Naive thymus-derived CD4-positive, alpha-beta T cell (primary cell): ENCODE measurements at regions not wholly inside any gene's neighbourhood (a gene's known extent, or its start where the extent isn't known, plus 50 kb on each side); places are given as distances from the start of the nearest gene placed in this dataset.

Experiments used
- ATAC-seq: fragments of 150-1000 bp; cut with Tn5 transposase; 2 replicates; pipeline ENCODE4 v1.10.0; 2021; ENCODE audit warnings: mild to moderate bottlenecking, moderate library complexity
- CTCF ChIA-PET: fragments of 350-600 bp; sonication (Branson Sonifier 250); formaldehyde crosslinking; loops from one replicate; lab custom pipeline; 2021; ENCODE audit warnings: antibody characterized with exemption; lab: Charles Lee
- POLR2A ChIA-PET: fragments of 350-600 bp; sonication (Branson Sonifier 250); formaldehyde crosslinking; loops from one replicate; lab custom pipeline; 2021; ENCODE audit warnings: antibody characterized with exemption, inconsistent platforms; lab: Charles Lee
- DNase-seq, 9 donors: peaks; one replicate each; pipeline versions ENCODE4 v3.0.0 to v3.0.0-alpha.2; 2020 to 2022; ENCODE audit warnings: mixed read lengths in 1 of 9
- H3K27ac ChIP-seq: one replicate; pipeline ENCODE4 v1.7.0; 2013; ENCODE audit warnings: mild to moderate bottlenecking, low read depth, low read length, moderate library complexity
- H3K27me3 ChIP-seq, 2 donors: one replicate each; pipeline ENCODE4 v1.7.0; 2013; ENCODE audit warnings: low read length in 2 of 2, mild to moderate bottlenecking in 2 of 2, moderate library complexity in 2 of 2; ENCODE audit not compliant: control insufficient read depth in 2 of 2, insufficient read depth in 2 of 2
- H3K36me3 ChIP-seq, 3 experiments: 1 replicate in 2 of 3; 2 replicates in 1 of 3; pipeline ENCODE4 v1.7.0; 2013; ENCODE audit warnings: low read length in 3 of 3, mild to moderate bottlenecking in 3 of 3, moderate library complexity in 1 of 3; ENCODE audit not compliant: insufficient read depth in 3 of 3, control insufficient read depth in 2 of 3
- H3K4me1 ChIP-seq, 2 donors: one replicate each; pipeline ENCODE4 v1.7.0; 2013; ENCODE audit warnings: low read length in 2 of 2, mild to moderate bottlenecking in 2 of 2, moderate library complexity in 1 of 2; ENCODE audit not compliant: control insufficient read depth in 2 of 2, insufficient read depth in 2 of 2
- H3K4me3 ChIP-seq: 2 replicates; pipeline ENCODE4 v1.7.0; 2013; ENCODE audit warnings: mild to moderate bottlenecking, low read length
- H3K9me3 ChIP-seq, 3 experiments: 1 replicate in 2 of 3; 2 replicates in 1 of 3; pipeline ENCODE4 v1.7.0; 2013; ENCODE audit warnings: low read length in 3 of 3; ENCODE audit not compliant: control insufficient read depth in 2 of 3
- H3K27ac Mint-ChIP-seq, 9 donors: one replicate each; pipeline ENCODE4 v1.8.0; 2020 to 2022; ENCODE audit warnings: mixed read lengths in 9 of 9, mild to moderate bottlenecking in 8 of 9, moderate library complexity in 5 of 9, inconsistent platforms in 2 of 9
- H3K27me3 Mint-ChIP-seq, 5 donors: one replicate each; pipeline ENCODE4 v1.8.0; 2021 to 2022; ENCODE audit warnings: mixed read lengths in 5 of 5, mild to moderate bottlenecking in 1 of 5
- H3K36me3 Mint-ChIP-seq, 5 donors: one replicate each; pipeline ENCODE4 v1.8.0; 2020 to 2022; ENCODE audit warnings: mixed read lengths in 5 of 5, mild to moderate bottlenecking in 3 of 5, inconsistent platforms in 1 of 5
- H3K4me1 Mint-ChIP-seq, 7 donors: one replicate each; pipeline ENCODE4 v1.8.0; 2020 to 2022; ENCODE audit warnings: mixed read lengths in 7 of 7, mild to moderate bottlenecking in 3 of 7, inconsistent platforms in 1 of 7
- H3K4me3 Mint-ChIP-seq, 10 donors: one replicate each; pipeline ENCODE4 v1.8.0; 2020 to 2022; ENCODE audit warnings: mild to moderate bottlenecking in 10 of 10, mixed read lengths in 10 of 10, moderate library complexity in 6 of 10, inconsistent platforms in 2 of 10
- H3K9me3 Mint-ChIP-seq, 11 donors: one replicate each; pipeline ENCODE4 v1.8.0; 2020 to 2022; ENCODE audit warnings: mixed read lengths in 11 of 11, mild to moderate bottlenecking in 4 of 11, inconsistent platforms in 1 of 11, moderate library complexity in 1 of 11
- intact Hi-C, 2 donors: fragments of 100-400 bp; cut with micrococcal nuclease; formaldehyde crosslinking; loops; one replicate each; pipeline ENCODE4 v1.15.1; 2023

DNA sequence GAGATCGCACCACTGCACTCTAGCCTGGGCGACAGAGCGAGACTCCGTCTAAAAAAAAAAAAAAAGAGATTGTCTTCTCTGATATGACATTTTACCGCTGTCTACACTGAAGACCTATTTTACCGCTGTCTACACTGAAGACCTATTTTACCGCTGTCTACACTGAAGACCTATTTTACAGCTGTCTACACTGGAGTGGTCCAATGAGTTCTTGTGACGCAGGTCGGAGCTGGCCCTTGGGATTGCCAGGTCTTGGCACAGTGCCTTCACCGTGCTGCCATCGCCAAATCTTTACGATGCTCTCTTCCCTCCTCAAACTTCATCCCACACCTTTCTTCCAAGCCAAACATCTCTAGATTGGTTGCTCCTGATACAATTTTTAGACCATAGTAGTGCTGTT, 183.1 kb upstream of the FAT1 start:
- no peaks in the 10 kb centered on the region for H3K4me1 Mint-ChIP-seq
- no peak for ATAC-seq
- POLR2A ChIA-PET, result no interaction called here

DNA sequence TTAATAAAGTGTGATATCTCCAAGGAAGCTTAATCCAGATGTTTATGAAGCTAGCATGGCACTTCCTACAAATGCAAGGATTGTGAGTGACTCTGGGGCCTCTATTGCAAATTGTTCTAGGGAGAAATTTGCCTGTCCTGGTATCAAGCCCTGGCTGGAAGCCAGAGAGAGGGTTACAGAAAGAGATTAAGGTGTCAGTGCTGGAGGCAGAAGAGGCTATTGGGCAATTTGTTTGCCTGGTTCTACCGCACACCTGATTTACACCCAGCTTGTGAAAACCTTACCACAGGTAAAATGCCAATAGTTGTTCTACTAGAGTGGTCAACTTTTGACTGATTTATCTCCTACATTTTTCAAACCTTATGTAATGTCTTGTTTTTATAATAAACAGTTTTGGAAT, 186.7 kb upstream of the FAT1 start:
- intact Hi-C loops, result no loop called here
- Histone ChIP-seq H3K4me1 (no peaks in the 10 kb centered on the region), H3K9me3 (no peaks in the 10 kb centered on the region), H3K27ac (no peak overlapping the region), H3K36me3 (no peaks in the 10 kb centered on the region), H3K4me3 (no peak overlapping the region), H3K27me3 (no peaks in the 10 kb centered on the region)
- DNase-seq (no peak), ATAC-seq (no peak)
- Mint-ChIP-seq H3K4me3 (no peak overlapping the region), H3K27ac (no peak overlapping the region), H3K27me3 (no peaks in the 10 kb centered on the region), H3K4me1 (no peaks in the 10 kb centered on the region), H3K36me3 (no peaks in the 10 kb centered on the region), H3K9me3 (peaks cover 6 to 11% (median 9%) of the 10 kb centered on the region in 11 donors)
- ChIA-PET POLR2A (no interaction called here), CTCF (no interaction called here)

More for the DNA sequence above, 183.1 kb upstream of the FAT1 start:
- no peak overlapping the region for H3K4me3 ChIP-seq
- DNase-seq, result no peak
- Mint-ChIP-seq H3K27me3 (no peaks in the 10 kb centered on the region), H3K9me3 (peaks cover 5 to 10% (median 7%) of the 10 kb centered on the region in 11 donors), H3K36me3 (no peaks in the 10 kb centered on the region), H3K27ac (no peak overlapping the region), H3K4me3 (no peak overlapping the region)
- intact Hi-C loops, result no loop called here
- H3K27me3 ChIP-seq, result no peaks in the 10 kb centered on the region
- no peak overlapping the region for H3K27ac ChIP-seq
- H3K9me3 ChIP-seq, result no peaks in the 10 kb centered on the region
- CTCF ChIA-PET, result no interaction called here
- H3K36me3 ChIP-seq, result no peaks in the 10 kb centered on the region
- H3K4me1 ChIP-seq, result no peaks in the 10 kb centered on the region

DNA sequence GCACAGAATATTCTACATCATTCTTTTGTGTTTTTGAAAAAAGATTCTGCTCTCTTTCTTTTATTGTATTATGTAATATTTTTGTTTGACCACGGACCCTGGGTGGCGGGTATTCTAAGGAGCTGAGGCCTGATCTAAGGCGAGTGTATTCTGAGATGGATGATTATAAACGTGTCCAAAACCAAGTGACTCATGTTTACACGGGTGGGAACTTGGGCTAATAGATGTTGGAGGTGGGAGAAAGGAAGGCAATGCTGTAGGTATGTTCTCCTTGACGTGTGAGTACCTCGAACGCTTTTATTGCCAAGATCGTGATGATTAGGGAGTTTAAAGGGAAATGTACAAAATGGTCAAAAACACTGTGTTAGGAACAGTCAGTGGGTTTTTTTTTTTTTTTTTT, 188.9 kb upstream of the FAT1 start:
- H3K4me1 Mint-ChIP-seq, result no peaks in the 10 kb centered on the region
- DNase-seq (no peak), ATAC-seq (no peak)
- Histone ChIP-seq H3K4me3 (no peak overlapping the region), H3K9me3 (no peaks in the 10 kb centered on the region), H3K36me3 (no peaks in the 10 kb centered on the region), H3K27ac (no peak overlapping the region), H3K4me1 (no peaks in the 10 kb centered on the region), H3K27me3 (no peaks in the 10 kb centered on the region)
- POLR2A ChIA-PET, result no interaction called here
- no peaks in the 10 kb centered on the region for H3K36me3 Mint-ChIP-seq
- CTCF ChIA-PET, result no interaction called here
- intact Hi-C loops, result no loop called here
- no peak overlapping the region for H3K27ac Mint-ChIP-seq
- H3K9me3 Mint-ChIP-seq, result peaks cover 0 to 9% (median 6%) of the 10 kb centered on the region in 11 donors
- peaks cover 0 to 2% (median 0%) of the 10 kb centered on the region in 5 donors for H3K27me3 Mint-ChIP-seq
- H3K4me3 Mint-ChIP-seq, result no peak overlapping the region

DNA sequence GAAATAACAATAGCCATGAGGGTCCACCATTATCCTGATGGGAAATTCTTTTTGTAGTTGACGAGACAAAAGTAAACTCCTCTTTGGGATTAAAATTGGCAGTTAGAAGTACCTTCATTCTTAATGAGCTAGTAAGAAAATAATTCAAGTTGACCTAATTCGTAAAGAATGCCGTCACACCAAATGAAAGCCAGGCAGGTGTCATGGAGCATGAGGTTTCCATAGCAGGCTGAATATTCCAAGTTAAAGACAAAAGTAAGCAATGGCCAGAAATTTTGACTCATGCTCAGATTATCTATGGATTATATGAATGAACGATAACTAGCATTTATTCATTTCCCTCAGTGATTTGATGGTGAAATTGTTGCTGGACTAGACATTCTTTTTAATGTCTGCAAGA, 192.2 kb upstream of the FAT1 start:
- H3K27me3 Mint-ChIP-seq, result peaks cover 0 to 10% (median 0%) of the 10 kb centered on the region in 5 donors
- no peaks in the 10 kb centered on the region for H3K27me3 ChIP-seq
- no peak overlapping the region for H3K4me3 ChIP-seq
- H3K27ac ChIP-seq, result no peak overlapping the region
- DNase-seq (no peak), ATAC-seq (no peak)
- ChIA-PET CTCF (no interaction called here), POLR2A (no interaction called here)
- H3K4me1 ChIP-seq, result no peaks in the 10 kb centered on the region
- H3K4me1 Mint-ChIP-seq, result no peaks in the 10 kb centered on the region
- intact Hi-C loops, result no loop called here
- no peak overlapping the region for H3K4me3 Mint-ChIP-seq
- no peaks in the 10 kb centered on the region for H3K36me3 ChIP-seq
- no peaks in the 10 kb centered on the region for H3K9me3 ChIP-seq
- H3K27ac Mint-ChIP-seq, result no peak overlapping the region
- H3K9me3 Mint-ChIP-seq, result peaks cover 0 to 11% (median 5%) of the 10 kb centered on the region in 11 donors
- no peaks in the 10 kb centered on the region for H3K36me3 Mint-ChIP-seq

DNA sequence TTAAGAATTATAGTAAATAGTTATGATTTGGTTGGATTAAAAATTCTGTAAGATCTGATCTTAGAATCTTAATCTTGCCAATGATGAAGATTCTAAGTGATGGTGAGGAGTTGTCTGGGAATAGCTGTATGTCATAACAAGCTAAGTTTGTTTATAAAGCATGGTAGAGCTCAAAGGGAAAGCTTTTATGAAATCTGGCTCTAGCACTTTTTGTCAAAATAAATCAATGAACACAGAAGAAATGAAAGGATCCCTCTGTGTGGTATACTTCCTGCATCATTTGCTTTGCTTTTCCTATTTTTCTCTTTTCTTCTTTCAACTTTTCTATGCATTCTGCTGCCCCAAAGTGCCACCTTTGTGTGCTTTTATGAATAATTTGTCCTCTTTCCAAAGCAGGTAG, 193.5 kb upstream of the FAT1 start:
- no peak overlapping the region for H3K27ac Mint-ChIP-seq

DNA sequence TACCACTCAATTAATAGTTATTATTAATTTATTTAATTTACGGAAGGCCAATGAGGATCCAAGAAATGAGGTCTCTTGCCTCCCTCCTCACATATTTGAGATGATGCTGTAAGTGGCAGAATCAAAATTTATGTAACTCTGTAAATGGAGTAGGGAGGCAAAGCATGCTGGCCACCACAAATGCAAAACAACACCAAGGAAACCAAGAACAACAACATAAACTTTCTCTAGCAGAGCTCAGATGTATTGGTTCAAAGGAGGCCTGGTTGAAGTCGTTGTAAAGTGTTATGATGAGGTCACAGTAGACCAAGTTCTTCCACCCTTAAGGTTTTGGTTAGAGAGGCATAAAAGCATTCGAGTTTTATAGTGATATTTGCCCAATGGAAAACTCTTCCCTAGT, 194.8 kb upstream of the FAT1 start:
- Histone ChIP-seq H3K4me3 (no peak overlapping the region), H3K9me3 (no peaks in the 10 kb centered on the region), H3K36me3 (no peaks in the 10 kb centered on the region), H3K4me1 (no peaks in the 10 kb centered on the region), H3K27ac (no peak overlapping the region), H3K27me3 (no peaks in the 10 kb centered on the region)
- DNase-seq, result no peak
- Mint-ChIP-seq H3K36me3 (no peaks in the 10 kb centered on the region), H3K27ac (no peak overlapping the region), H3K9me3 (peaks cover 0 to 8% (median 4%) of the 10 kb centered on the region in 11 donors), H3K27me3 (peaks cover 0 to 10% (median 0%) of the 10 kb centered on the region in 5 donors), H3K4me1 (no peaks in the 10 kb centered on the region), H3K4me3 (no peak overlapping the region)
- intact Hi-C loops, result no loop called here
- ChIA-PET POLR2A (no interaction called here), CTCF (no interaction called here)
- ATAC-seq, result no peak

More for the DNA sequence above, 193.5 kb upstream of the FAT1 start:
- Histone ChIP-seq H3K4me1 (no peaks in the 10 kb centered on the region), H3K4me3 (no peak overlapping the region), H3K36me3 (no peaks in the 10 kb centered on the region), H3K9me3 (no peaks in the 10 kb centered on the region), H3K27me3 (no peaks in the 10 kb centered on the region), H3K27ac (no peak overlapping the region)
- Mint-ChIP-seq H3K4me1 (no peaks in the 10 kb centered on the region), H3K9me3 (peaks cover 0 to 9% (median 6%) of the 10 kb centered on the region in 11 donors), H3K27me3 (peaks cover 0 to 10% (median 0%) of the 10 kb centered on the region in 5 donors), H3K4me3 (no peak overlapping the region), H3K36me3 (no peaks in the 10 kb centered on the region)
- intact Hi-C loops, result no loop called here
- CTCF ChIA-PET, result no interaction called here
- POLR2A ChIA-PET, result no interaction called here
- ATAC-seq (no peak), DNase-seq (no peak)

DNA sequence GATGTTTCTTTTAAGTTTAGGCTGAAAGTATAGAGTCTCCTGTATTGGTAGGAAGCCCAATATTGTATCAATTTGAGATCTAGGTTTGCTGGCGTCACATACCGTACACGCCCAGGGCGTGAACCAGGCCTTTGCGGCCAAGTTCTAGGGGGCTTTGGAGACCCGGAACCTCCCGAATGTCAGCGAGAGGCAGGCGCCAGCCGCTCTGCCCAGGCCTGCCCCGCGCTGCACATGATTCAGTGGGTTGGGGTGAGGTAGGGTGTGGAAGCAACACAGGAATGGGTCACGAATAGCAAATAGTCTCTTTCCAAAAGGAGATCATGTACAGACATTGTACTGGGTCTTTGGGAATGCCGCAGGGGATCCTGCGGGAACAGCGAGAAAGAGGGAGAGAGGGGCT, 195.7 kb upstream of the FAT1 start:
- no peaks in the 10 kb centered on the region for H3K9me3 ChIP-seq
- CTCF ChIA-PET, result no interaction called here

More for the DNA sequence above, 195.7 kb upstream of the FAT1 start:
- POLR2A ChIA-PET, result no interaction called here
- Histone ChIP-seq H3K4me1 (no peaks in the 10 kb centered on the region), H3K27me3 (no peaks in the 10 kb centered on the region), H3K27ac (no peak overlapping the region), H3K4me3 (no peak overlapping the region), H3K36me3 (no peaks in the 10 kb centered on the region)
- Mint-ChIP-seq H3K36me3 (no peaks in the 10 kb centered on the region), H3K27ac (no peak overlapping the region), H3K4me1 (no peaks in the 10 kb centered on the region), H3K4me3 (no peak overlapping the region), H3K27me3 (peaks cover 0 to 10% (median 0%) of the 10 kb centered on the region in 5 donors), H3K9me3 (peaks cover 0 to 9% (median 5%) of the 10 kb centered on the region in 11 donors)
- ATAC-seq, result no peak
- intact Hi-C loops, result no loop called here
- no peak for DNase-seq
